SU-DHL-6 (cell line): ENCODE measurements at regions not wholly inside any gene's neighbourhood (a gene's known extent, or its start where the extent isn't known, plus 50 kb on each side); places are given as distances from the start of the nearest gene placed in this dataset.

Source experiments
- H2AFZ ChIP-seq: fragments of 200-600 bp; sonication (generic); 2 replicates; pipeline ENCODE4 v1.6.1; 2014; ENCODE audit warnings: low read depth, mild to moderate bottlenecking, moderate library complexity, mixed read lengths, antibody characterized with exemption, low read length; ENCODE audit not compliant: severe bottlenecking
- H3F3A ChIP-seq: fragments of 200-600 bp; shearing (Covaris generic); 2 replicates; pipeline ENCODE4 v1.6.0; 2016; ENCODE audit warnings: antibody characterized with exemption, mild to moderate bottlenecking; ENCODE audit not compliant: insufficient read depth
- H3K27ac ChIP-seq: fragments of 200-600 bp; sonication (generic); 2 replicates; pipeline ENCODE4 v1.5.1; 2016; ENCODE audit warnings: low read depth, mild to moderate bottlenecking, low read length, moderate library complexity, mixed read lengths
- H3K27me3 ChIP-seq: fragments of 200-600 bp; sonication (generic), shearing (Covaris generic); 2 replicates; pipeline ENCODE4 v1.6.0; 2014; ENCODE audit warnings: mild to moderate bottlenecking, low read length
- H3K36me3 ChIP-seq: fragments of 200-600 bp; sonication (generic); 2 replicates; pipeline ENCODE4 v1.6.1; 2014; ENCODE audit warnings: mild to moderate bottlenecking, low read length, mixed read lengths
- H3K4me2 ChIP-seq: fragments of 300-600, 200-600 bp; shearing (Covaris generic), sonication (generic); 2 replicates; pipeline ENCODE4 v1.6.0; 2014; ENCODE audit warnings: low read length, low read depth, mild to moderate bottlenecking; ENCODE audit not compliant: poor library complexity, severe bottlenecking
- H3K4me3 ChIP-seq: fragments of 200-600 bp; sonication (generic); 2 replicates; pipeline ENCODE4 v1.5.1; 2014; ENCODE audit warnings: antibody characterized with exemption, low read length, mild to moderate bottlenecking, mixed read lengths; ENCODE audit not compliant: insufficient read depth, poor library complexity, severe bottlenecking
- H3K79me2 ChIP-seq: fragments of 200-600 bp; sonication (generic); 2 replicates; pipeline ENCODE4 v1.6.1; 2014; ENCODE audit warnings: mild to moderate bottlenecking, low read length, moderate library complexity; ENCODE audit not compliant: insufficient read depth
- H3K9ac ChIP-seq: fragments of 200-600 bp; sonication (generic); 2 replicates; pipeline ENCODE4 v1.7.0; 2014; ENCODE audit warnings: mild to moderate bottlenecking, low read length
- H3K9me2 ChIP-seq: fragments of 200-600 bp; sonication (generic); replicated peaks from 2 replicates; pipeline ENCODE4 v1.6.1; 2014; ENCODE audit warnings: low read length; ENCODE audit not compliant: insufficient read depth
- H3K9me3 ChIP-seq: fragments of 200-600 bp; sonication (generic); 2 replicates; pipeline ENCODE4 v1.6.1; 2014; ENCODE audit warnings: low read length, mixed read lengths; ENCODE audit not compliant: insufficient read depth
- H4K20me1 ChIP-seq: fragments of 200-600 bp; sonication (generic); 2 replicates; pipeline ENCODE4 v1.6.1; 2014; ENCODE audit warnings: low read depth, mild to moderate bottlenecking, antibody characterized with exemption, low read length, moderate library complexity, mixed read lengths
- EZH2phosphoT487 ChIP-seq: fragments of 200-600 bp; sonication (generic), shearing (Covaris generic); conservative IDR thresholded peaks from 2 replicates; pipeline ENCODE4 v1.6.1; 2018; ENCODE audit warnings: mild to moderate bottlenecking, antibody characterized with exemption, low read length, moderate library complexity, mixed read lengths
- TF ChIP-seq, protein P1 (sequence below): fragments of 200-600 bp; sonication (generic); IDR thresholded peaks from one replicate; pipeline ENCODE4 v1.5.1; 2017; ENCODE audit warnings: antibody characterized with exemption, mild to moderate bottlenecking, low read length, moderate library complexity; ENCODE audit not compliant: insufficient read depth, poor library complexity, severe bottlenecking

DNA sequence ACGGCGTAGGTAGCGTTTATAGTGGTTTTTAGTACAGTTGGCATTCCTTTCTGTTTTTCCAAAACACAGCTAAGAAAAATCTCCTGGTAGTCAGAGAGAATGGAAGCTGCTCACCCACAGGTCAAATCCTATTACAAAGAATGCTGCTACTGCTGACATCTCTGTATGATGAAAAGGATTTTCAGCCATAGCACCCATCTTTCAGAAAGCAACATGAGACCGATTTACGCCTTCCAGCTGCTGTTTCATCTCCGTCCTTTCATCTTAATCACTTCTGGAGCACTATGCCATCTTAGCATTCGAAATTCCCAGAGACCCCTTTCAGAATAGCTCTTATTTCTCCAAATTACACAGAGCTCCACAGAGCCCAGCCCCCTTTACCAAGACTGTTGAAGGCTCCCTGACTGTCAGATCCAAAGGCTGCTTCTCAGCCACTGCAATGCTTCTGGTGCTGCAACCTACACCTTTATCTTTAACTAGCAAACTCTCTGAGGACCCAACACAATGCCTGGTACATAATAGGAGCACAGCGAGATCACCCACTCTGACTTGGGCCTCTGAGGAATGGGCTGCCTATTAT, 211.8 kb downstream of the NEDD1 start:
- Histone ChIP-seq H3K27ac (no peak overlapping the region), H4K20me1 (no peaks in the 10 kb centered on the region), H3K9ac (no peak overlapping the region), H3K79me2 (no peaks in the 10 kb centered on the region), H3K4me2 (no peak overlapping the region), H3K36me3 (no peaks in the 10 kb centered on the region), H3K9me3 (no peaks in the 10 kb centered on the region), H3F3A (no peaks in the 10 kb centered on the region), H3K9me2 (no peaks in the 10 kb centered on the region), H3K4me3 (no peak overlapping the region), H2AFZ (no peak overlapping the region), H3K27me3 (no peaks in the 10 kb centered on the region)
- TF ChIP-seq EZH2phosphoT487, result no peak
- TF ChIP-seq, protein P1, sequence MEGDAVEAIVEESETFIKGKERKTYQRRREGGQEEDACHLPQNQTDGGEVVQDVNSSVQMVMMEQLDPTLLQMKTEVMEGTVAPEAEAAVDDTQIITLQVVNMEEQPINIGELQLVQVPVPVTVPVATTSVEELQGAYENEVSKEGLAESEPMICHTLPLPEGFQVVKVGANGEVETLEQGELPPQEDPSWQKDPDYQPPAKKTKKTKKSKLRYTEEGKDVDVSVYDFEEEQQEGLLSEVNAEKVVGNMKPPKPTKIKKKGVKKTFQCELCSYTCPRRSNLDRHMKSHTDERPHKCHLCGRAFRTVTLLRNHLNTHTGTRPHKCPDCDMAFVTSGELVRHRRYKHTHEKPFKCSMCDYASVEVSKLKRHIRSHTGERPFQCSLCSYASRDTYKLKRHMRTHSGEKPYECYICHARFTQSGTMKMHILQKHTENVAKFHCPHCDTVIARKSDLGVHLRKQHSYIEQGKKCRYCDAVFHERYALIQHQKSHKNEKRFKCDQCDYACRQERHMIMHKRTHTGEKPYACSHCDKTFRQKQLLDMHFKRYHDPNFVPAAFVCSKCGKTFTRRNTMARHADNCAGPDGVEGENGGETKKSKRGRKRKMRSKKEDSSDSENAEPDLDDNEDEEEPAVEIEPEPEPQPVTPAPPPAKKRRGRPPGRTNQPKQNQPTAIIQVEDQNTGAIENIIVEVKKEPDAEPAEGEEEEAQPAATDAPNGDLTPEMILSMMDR, result no peak

DNA sequence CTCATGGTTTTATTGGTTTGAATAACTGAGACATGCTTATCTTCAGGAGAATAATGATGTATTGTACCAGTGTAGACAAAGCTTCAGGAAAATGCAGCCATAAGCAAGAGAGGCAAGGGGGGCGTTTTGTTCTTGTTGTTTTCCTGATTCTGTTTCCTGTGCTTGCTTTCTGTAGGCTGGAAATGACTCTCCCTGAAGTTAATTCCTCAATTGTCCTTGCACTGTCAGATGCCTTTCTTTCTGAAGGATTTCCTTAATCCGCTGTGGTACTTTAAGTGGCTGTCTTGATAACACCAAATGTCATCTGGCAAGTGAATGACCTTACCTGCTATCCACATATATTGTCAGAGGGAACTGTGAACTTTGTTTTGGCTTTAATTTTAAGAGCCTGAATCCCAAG, 220.0 kb downstream of the NEDD1 start:
- Histone ChIP-seq H3K4me3 (no peak overlapping the region), H3K9me3 (no peaks in the 10 kb centered on the region), H3K27ac (no peak overlapping the region), H3K4me2 (no peak overlapping the region), H3F3A (no peaks in the 10 kb centered on the region), H3K79me2 (no peaks in the 10 kb centered on the region), H4K20me1 (no peaks in the 10 kb centered on the region), H2AFZ (no peak overlapping the region), H3K9me2 (no peaks in the 10 kb centered on the region), H3K9ac (no peak overlapping the region), H3K36me3 (no peaks in the 10 kb centered on the region), H3K27me3 (no peaks in the 10 kb centered on the region)
- no peak for TF ChIP-seq EZH2phosphoT487
- TF ChIP-seq, protein P1, result no peak

DNA sequence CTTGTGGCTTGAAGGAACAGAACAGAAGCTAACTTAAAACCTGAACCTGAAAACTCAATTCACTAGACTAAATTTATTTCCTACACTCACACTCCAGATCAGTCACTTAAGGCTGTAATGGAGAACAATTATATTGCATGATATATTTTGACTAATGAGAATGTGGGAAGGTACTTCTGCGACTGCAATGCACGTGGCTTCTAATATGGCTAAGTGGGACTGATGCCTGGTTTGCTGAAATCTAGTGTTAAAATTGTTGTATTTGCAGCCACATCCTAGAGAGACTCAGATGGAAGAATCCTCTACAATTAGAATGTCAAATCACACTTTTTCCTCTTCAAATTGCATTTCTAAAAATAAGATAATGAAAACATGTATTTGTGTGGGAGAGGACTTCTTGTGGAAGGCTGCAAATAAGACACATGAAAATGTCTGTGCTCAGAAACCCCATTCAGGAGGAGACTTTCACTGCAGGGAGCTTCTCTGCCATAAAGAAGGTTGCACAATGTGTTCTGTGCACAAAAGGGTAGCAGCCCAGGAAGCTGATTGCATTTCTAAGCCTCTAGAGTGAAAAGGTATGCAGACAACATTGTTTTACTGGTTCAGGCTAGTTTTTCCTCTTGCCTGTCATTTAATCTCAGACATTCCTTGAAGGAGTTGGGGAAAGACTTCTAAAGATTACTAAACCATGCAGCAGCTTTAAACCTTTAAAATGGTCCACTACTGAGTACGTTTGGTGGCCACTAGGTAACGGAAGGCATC, 224.3 kb downstream of the NEDD1 start:
- Histone ChIP-seq H2AFZ (no peak overlapping the region), H3K4me3 (no peak overlapping the region), H3K27ac (no peak overlapping the region), H3K9me3 (no peaks in the 10 kb centered on the region), H3K4me2 (no peak overlapping the region), H3F3A (no peaks in the 10 kb centered on the region), H3K27me3 (no peaks in the 10 kb centered on the region), H3K9me2 (no peaks in the 10 kb centered on the region), H3K9ac (no peak overlapping the region), H3K79me2 (no peaks in the 10 kb centered on the region), H4K20me1 (no peaks in the 10 kb centered on the region), H3K36me3 (no peaks in the 10 kb centered on the region)
- TF ChIP-seq EZH2phosphoT487, result no peak

DNA sequence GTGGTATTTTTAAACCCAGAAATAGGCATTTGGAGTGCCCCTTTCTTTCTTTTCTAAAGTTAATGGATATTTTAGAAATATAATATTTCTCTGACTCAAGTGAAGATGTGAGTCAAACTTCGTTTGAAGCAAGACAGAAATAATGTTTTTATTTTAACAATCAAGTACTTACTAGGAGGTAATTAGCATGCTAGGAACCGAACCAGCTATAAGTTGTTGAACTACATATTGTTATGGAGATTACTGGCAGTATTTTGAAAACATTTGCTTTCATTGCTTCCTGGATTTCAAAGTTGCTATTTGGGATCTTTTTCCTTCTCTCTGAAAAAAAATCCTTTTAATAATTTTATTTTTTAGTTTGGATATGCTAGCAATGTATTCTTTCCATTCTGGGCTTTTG, 225.2 kb downstream of the NEDD1 start:
- Histone ChIP-seq H3K36me3 (no peaks in the 10 kb centered on the region), H3K9ac (no peak overlapping the region), H3F3A (no peaks in the 10 kb centered on the region), H4K20me1 (no peaks in the 10 kb centered on the region), H3K27me3 (no peaks in the 10 kb centered on the region), H3K9me2 (no peaks in the 10 kb centered on the region), H2AFZ (no peak overlapping the region), H3K79me2 (no peaks in the 10 kb centered on the region), H3K4me2 (no peak overlapping the region), H3K27ac (no peak overlapping the region), H3K9me3 (no peaks in the 10 kb centered on the region), H3K4me3 (no peak overlapping the region)
- TF ChIP-seq EZH2phosphoT487, result no peak
- TF ChIP-seq, protein P1, result no peak
